ENCODE measurements at regions not wholly inside any gene's neighbourhood (a gene's known extent, or its start where the extent isn't known, plus 50 kb on each side); places are given as distances from the start of the nearest gene placed in this dataset.
"Not testable (repeated sequence)": the region's sequence is repeated elsewhere in the genome, so short reads cannot be mapped to it uniquely, and the experiment has no call there.

DNA sequence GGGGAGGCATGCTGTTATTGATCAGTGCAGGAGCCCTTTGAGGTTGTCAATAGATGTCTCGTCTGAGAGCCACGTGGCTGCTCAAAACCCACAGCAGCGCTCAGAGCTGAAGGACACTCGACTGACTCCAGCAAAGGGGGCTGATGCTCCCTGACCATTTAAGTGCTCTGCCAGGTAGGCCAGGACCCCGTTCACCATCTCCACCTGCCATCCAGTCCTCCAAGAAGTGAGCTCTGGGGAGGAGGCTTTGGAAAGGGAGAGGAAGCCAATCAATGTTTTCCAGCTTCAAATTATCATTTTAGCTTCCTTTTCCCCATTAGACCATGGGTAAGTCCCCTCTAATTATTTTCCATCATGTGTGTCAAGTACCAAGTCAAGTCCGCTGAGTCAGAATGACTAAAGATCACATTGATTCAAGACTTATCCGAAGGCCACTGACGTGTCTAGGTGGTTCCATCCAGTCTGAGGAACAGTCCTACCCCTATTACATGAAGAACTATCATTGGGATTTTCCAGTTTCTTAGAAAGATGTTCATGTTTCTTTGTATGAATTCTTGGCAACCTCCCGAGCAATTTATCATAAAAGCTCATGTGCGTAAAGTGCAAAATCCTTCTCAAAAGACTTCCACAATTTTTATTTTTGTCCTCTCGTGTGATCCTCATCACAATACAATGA, 302.6 kb upstream of the LYZL1 start:
- no peak for DNase-seq

DNA sequence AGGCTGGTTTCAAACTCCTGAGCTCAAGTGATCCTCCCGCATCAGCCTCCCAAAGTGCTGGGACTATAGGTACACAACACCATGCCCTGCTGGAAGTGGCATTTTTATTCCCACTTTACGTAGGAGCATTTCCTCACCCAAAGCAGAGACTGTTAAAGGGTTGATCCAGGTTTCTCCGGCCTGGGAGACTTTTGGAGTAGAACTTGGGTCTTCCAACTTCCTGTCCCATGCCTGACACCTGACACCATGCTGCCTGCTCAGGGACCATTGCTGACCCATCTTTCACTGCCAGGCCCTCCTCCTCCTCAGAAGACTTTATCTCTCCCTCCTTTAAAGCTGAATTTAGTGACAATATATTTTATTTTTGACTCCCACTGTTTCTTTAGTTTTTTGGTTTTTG, 302.0 kb upstream of the LYZL1 start:
- no peak for DNase-seq

DNA sequence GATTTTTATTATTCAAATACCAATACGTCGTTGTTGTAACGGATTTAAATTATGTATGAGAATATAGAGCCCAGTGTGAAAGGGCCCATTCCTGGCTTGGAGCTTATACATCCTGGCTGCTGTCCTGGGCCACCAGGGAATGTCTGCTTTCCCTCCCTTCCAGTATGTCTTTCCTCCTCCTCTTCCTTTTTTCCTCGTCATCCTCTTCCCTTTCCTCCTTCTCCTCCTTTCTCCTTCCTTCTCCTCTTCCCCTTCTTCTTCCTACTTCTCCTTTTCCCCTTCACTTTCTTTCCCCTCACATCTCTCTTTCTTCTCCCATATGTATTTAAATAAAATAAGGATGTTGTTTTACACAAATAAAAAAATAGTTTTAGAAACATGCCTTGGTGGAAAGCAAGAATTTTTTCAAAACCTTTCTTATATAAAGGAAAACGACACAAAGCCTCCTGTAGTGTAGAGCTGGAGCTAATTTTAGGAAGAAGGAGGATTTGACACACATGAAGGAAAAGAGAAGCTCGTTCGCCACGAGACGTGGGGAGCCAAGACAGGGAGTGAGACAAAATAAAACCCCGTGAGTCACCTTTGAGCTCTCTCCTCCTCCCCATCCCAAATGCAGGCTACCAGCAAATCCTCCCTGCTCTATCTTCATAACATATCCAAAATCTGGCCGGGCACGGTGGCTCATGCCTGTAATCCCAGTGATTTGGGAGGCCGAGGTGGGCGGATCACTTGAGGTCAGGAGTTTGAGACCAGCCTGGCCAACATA, 301.1 kb upstream of the LYZL1 start:
- DNase-seq = peak in 6 of 56 donors; percentile 6 to 53 (median 22)

DNA sequence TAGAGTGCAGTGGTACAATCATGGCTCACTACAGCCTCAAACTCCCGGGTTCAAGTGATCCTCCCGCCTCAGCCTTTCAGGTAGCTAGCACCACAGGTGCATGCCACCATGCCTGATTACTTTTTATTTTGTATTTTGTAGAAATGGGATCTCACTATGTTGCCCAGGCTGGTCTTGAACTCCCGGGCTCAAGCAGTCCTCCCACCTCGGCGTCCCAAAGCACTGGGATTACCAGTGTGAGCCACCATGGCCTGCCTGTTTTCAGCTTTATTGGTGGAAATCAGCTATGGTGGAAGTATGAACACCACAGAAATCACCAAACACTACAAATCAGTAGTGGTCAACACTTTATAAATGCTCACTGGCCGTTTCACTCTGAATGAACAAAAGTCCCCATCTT, 299.9 kb upstream of the LYZL1 start:
- no peak for DNase-seq

DNA sequence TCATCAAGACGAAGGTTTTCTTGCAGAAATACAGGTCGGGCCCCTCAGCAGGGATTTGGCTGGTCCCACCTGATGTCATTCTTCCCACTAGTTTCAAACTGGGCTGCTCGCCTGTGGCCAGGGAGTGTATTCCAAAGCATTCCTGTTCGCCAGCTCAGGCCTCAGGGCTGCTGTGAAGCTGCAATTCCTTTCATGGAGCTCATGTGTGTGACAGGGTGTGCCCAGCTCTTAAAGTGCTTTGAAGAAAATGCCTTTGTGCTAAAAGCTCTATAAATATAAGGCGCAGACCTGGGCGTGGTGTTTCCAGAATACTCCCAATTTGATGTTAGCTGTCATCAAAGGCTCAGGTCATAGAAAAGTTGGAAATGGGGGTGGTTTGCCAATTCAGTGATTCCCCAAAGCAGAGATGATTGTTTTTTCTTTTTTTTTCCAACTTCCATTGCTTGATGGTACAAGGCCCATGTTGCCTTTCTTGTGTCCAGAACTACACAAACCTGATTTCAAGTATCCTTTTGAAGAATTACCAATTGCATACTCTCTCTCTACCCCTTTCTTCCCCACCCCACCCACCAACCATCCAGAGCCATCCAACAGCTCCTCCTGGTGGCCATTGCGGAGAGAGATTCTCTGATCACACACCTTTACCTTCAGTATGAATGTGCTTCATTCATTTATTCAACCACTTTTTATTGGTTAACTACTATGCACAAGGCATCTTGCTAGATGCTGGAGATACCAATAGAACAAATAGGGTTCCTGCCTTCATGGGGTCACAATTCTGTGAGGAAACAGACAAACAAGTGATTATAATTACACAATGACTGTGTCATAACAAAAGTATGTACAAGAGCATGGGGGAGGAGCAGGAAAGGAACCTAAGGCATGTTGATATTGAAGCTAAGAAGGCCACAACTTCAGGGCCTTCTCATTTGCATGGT, 297.3 kb upstream of the LYZL1 start:
- peak in 3 of 56 donors; percentile 3 to 22 (median 4) for DNase-seq

DNA sequence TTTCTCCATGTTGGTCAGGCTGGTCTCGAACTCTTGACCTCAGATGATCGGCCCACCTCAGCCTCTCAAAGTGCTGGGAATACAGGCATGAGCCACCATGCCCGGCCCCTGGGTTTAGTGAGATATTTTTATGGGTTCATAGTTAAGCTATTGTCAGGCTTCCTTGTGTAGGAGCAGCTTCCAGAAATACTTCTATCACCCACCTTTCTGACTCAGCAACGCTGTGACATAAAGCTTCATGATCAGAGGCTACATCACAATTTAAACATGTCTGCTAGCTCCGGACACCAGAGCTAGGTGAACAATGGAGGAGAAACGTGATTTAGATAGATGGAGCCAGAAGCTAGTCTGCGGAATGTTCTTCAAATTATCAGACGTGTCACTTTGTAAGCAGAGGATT, 295.8 kb upstream of the LYZL1 start:
- peak in 2 of 56 donors; percentile 3 to 44 for DNase-seq

DNA sequence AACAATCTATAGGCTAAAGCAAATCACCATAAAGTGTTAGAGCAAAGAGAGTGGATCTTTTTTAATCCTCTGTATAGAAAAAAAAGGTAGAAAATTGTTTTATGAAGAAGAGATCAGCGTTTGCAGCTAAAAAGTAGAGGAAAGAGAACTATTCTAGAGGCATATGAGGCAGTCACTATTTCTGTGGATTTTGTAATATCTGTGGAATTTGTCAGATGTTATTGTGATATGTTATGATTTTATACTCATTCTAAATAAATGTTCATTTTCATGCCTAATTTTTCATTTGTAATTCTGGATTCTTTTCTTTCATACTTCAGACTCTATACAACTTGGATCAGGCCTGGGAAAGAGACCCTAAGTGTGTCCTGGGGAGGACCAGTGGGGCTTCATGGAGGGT, 295.0 kb upstream of the LYZL1 start:
- DNase-seq = no peak

DNA sequence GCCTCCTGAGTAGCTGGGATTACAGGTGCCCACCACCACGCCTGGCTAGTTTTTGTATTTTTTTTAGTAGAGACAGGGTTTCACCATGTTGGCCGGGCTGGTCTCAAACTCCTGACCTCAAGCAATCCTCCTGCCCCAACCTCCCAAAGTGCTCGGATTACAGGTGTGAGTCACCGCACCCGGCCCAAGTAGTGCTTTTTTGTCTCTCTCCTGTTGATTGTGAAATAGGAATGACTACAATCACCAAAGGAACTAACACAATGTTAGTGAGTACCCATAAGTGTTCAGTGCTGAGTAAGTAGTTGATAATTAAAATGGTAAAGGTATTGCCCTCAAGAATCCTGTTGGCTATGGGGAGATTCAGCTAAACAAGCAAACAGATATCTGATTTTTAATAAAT, 294.1 kb upstream of the LYZL1 start:
- DNase-seq = not testable (repeated sequence)

DNA sequence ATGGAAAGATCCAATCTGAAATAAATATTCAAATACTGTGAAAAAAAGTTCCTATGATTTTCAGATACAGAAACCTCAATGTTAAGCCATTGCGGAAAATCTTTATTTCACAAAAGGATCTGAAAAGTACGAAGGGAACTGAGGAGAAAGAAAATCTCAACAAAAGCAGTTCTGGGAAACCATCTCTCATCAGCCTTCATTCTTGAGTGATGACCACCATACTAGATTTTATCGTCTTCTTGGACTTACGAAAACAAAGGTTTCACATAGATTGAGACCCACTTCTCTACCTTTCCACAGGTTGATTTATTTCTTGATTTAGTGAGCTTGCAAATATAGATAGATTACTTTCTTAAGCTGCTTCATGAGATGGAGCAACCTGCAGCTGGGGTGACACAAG, 293.4 kb upstream of the LYZL1 start:
- DNase-seq = no peak

DNA sequence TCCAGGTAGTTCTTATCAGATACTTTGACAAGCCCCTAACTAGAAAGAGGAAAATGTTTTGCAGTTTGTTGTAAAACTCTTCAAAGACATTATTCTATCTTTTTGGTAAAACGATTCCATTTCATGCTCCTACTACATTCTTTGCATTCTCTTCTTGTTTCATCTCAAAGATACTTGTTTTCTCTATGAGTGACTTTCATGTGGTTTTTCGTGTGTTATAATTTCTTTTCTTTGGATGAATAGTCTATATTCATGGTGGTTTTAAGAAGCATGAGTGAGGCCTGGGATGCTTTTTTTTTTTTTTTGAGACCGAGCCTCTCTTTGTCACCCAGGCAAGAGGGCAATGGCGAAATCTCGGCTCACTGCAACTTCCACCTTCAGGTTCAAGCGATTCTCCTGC, 292.5 kb upstream of the LYZL1 start:
- DNase-seq = no peak

DNA sequence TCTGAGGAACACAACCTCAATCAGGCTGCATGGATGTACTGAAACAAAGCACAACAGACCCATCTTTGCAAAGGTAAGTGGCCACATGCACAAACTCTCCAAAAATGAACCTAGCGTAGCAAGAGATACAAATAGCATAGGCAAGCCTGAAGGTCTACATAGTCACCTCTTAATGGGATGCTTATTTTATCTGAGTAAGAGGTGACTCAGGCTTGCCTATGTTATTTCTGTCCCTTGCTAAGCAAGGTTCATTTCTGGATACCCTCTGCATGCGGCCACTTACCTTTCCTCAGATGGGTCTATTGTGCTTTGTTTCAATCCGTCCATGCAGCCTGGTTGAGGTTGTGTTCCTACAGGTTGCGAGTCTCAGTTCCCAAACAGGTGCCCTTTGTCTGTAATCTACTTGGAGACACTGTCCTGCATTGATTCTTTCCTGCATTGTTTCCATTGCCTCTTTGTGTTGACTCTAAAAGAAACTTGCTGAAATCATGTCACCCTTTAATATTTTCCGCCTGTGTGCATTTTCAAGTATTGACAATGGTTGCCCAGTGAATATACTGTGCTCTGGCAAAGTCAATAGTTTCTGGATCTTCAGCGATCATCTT, 291.8 kb upstream of the LYZL1 start:
- DNase-seq = no peak

DNA sequence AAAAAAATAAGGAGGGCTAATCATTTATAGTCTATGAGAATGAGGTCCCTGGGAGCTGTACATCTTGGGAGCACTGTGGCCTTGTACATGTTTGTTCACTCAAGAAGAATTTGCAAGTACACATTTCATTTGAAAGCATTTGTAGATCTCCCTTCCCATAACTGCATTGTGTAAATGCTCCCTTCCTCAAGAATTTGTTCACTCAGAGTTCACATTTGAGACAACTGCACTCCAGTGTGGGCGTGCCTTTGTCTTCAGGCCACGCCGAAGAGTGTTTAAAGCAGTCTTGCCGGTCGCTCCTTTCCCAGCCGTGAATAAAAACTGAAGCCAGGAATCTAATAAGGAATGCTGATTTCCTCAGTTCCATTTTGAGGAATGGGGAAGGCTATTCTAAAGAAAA, 291.1 kb upstream of the LYZL1 start:
- no peak for DNase-seq

DNA sequence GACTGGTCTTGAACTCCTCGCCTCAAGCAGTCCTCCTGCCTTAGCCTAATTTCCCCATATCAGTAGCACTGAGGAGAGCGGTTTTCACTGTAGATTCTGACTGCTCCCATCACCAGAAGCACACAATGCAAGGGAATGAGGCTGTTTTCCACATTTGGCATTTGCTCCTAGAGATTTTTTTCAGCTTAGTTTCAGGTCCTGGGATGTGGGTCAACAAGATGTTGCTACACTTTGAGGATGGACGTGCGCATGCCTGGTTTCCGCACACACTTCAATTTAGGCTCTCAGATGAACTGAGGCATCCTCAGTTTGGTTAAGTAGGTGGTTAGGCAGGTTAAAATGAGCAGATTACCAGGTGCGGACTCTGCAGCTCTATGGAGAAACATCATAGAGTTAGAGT, 287.1 kb upstream of the LYZL1 start:
- DNase-seq = no peak

DNA sequence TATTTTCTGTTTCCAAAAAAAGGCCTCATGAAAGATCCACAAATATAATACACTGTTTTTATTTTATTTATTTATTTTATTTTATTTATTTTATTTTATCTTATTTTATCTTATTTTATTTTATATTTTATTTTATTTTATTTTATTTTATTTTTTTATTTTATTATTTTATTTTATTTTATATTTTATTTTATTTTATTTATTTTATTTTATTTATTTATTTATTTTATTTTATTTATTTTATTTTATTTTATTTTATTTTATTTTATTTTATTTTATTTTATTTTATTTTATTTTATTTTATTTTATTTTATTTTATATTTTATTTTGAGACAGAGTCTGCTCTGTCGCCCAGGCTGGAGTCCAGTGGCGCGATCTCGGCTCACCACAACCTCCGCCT, 285.9 kb upstream of the LYZL1 start:
- DNase-seq = not testable (repeated sequence)

DNA sequence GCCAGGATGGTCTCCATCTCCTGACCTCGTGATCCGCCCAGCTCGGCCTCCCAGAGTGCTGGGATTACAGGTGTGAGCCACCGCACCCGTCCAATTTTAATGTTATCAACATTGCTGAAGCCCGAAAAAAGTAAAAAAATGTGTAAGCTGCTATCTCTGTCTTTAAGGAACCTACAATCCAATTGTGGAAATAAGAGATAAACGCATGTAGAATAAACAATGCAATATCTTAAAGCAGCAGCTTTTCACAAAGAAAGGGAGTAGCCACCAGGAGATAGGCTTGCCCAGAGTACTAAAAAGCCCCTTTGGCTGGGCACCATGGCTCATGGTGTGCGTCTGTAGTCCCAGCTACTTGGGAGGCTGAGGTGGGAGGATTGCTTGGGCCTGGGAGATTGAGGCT, 282.9 kb upstream of the LYZL1 start:
- DNase-seq = no peak

DNA sequence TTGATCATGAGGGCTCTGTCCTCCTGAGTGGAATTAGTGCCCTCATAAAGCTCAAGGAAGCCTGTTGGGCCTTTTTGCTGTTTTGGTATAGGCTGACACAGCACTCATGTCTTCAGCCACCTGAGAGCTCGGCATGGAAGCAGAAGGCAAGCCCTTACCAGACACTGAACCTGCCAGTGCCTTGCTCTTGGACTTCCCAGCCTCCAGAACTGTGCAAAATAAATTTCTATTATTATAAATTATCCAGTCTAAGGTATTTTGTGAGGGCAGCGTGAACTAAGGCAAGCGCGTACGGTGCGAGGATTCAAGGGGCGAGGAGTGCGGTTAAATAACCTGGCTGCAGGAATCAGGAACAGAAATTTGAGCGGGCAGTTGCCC, 281.5 kb upstream of the LYZL1 start:
- no peak for DNase-seq

DNA sequence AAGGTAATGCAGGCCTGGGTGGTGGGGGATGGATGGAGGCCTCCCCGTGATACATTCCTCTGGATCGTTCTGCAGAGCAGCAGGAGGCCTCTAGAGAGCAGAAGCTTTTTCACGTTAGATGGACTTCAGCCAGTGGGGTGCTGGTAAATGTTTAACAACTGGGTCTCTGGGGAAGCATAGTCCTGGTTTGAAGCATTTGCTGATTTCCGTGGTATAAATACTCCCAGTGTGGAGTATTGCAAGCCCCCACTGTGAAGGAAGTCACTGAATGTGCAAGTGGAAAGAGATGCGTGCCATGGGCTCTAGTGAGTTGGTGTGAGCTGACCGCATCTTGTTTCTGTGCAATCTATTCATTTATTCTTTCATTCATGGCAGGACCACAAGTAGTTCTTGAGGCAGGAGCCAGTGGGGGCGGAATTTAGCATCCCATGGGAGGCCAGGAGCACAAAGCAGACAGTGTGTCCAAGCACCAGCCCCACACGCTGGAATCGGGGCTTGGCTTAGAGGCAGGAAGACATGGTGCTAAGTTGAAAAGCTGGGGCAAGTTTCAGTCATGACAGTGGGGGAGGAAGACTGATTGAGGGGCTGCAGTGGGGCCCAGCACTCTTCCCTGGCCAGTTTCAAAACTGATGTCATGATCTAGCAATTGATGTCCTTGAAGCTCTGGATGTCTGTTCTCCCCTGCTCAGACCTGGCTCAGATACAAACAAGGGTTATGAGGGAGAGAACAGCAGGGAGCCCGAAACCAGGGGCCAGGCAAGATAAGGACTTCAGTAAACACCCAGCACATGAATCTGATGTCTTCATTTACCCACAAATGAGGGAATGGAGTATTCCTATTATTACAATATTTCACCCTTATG, 280.9 kb upstream of the LYZL1 start:
- DNase-seq = no peak

DNA sequence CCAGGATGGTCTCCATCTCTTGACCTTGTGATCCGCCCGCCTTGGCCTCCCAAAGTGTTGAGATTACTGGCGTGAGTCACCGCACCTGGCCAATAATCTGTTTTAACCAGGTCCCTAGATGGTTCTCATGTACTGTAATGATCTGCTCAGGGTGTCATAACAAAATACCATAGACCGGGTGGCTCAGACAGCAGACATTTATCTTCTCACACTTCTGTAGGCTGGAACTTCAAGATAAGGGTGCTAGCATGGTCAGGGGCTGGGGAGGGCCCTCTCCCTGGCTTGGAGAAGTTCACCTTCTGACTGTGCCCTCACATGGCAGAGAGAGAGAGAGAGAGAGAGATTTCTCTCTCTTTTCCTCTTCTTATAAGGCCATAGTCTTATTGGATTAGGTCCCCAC, 279.4 kb upstream of the LYZL1 start:
- no peak for DNase-seq

DNA sequence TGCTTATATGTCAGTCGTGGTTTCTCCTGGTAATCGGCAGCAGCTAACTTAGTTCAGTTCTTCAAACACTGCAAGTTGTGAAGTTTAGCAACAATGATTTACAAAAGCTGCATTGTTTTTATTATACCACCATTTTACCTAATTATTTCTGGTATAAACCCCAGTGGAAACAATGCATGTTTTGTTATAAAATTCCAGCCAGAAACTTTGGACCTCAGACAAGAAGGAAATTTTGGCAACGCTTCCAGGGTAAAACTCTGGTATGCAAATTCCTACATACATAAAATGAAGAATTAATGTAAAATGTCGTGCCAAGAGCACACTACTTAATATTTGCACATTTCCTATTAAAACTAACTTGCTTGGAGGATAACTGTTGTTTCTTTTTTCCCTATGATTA, 277.4 kb upstream of the LYZL1 start:
- DNase-seq = no peak

DNA sequence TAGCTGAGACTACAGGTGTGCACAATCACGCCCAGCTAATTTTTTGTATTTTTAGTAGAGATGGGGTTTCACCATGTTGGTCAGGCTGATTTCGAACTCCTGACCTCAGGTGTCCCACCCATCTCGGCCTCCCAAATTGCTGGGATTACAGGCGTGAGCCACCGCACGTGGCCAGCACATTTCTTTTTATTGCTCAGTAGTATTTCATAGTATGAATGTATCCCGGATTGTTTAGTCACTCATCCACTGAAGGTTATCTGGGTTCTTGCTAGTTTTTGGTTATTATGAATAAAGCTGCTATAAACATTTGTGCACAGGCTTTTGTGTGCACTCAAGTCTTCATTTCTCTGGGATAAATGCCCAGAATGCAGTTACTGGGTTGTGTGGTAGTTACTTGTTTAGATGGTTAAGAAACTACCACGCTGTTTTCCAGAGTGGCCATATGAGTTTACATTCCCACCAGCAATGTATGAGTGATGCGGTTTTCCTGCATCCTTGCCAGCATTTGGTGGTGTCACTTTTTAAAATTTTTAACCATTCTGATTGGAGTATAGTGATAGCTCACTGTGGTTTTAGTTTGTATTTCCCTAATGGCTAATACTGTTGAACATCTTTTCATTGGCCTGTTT, 275.8 kb upstream of the LYZL1 start:
- no peak for DNase-seq
